Activated T-cell treated with anti-CD3 and anti-CD28 coated beads, Interleukin-2, amount 50 U/mL, for 72 hours (primary cell): ENCODE measurements at regions not wholly inside any gene's neighbourhood (a gene's known extent, or its start where the extent isn't known, plus 50 kb on each side); places are given as distances from the start of the nearest gene placed in this dataset.
"Not testable (repeated sequence)": the region's sequence is repeated elsewhere in the genome, so short reads cannot be mapped to it uniquely, and the experiment has no call there.

Source experiments
- ATAC-seq, 2 donors: fragments of 150-1000 bp; cut with Tn5 transposase; replicated peaks in 1 of 2; 2 replicates each; pipeline ENCODE4 v1.10.0; 2021; ENCODE audit warnings: moderate library complexity in 2 of 2, mild to moderate bottlenecking in 1 of 2
- DNase-seq, 2 donors: peaks; one replicate each; pipeline ENCODE4 v3.0.0; 2021 to 2022; ENCODE audit warnings: mixed read lengths in 1 of 2
- H3K27ac Mint-ChIP-seq: one replicate; pipeline ENCODE4 v1.8.0; 2022; ENCODE audit warnings: mild to moderate bottlenecking, moderate library complexity, mixed read lengths
- H3K27me3 Mint-ChIP-seq: one replicate; pipeline ENCODE4 v1.8.0; 2022; ENCODE audit warnings: low read depth, mixed read lengths
- H3K36me3 Mint-ChIP-seq, 2 donors: one replicate each; pipeline ENCODE4 v1.8.0; 2022; ENCODE audit warnings: mixed read lengths in 2 of 2, mild to moderate bottlenecking in 1 of 2; ENCODE audit not compliant: insufficient read depth in 2 of 2
- H3K4me1 Mint-ChIP-seq: one replicate; pipeline ENCODE4 v1.8.0; 2022; ENCODE audit warnings: low read depth, mixed read lengths
- H3K4me3 Mint-ChIP-seq, 2 donors: one replicate each; pipeline ENCODE4 v1.8.0; 2022; ENCODE audit warnings: mild to moderate bottlenecking in 2 of 2, mixed read lengths in 2 of 2, moderate library complexity in 2 of 2
- H3K9me3 Mint-ChIP-seq, 2 donors: one replicate each; pipeline ENCODE4 v1.8.0; 2022; ENCODE audit warnings: mixed read lengths in 2 of 2

GRCh38 chr5:159804121-159804520 is 112.2 kb upstream of the ADRA1B start:
- peaks cover 0 to 8% of the 10 kb centered on the region in 2 donors for H3K36me3 Mint-ChIP-seq
- H3K4me1 Mint-ChIP-seq = no peaks in the 10 kb centered on the region
- peaks cover 51% of the 10 kb centered on the region for H3K27me3 Mint-ChIP-seq
- H3K4me3 Mint-ChIP-seq = no peak overlapping the region
- DNase-seq (no peak), ATAC-seq (no peak)
- H3K27ac Mint-ChIP-seq = no peak overlapping the region
- H3K9me3 Mint-ChIP-seq = peaks cover 6 to 8% of the 10 kb centered on the region in 2 donors

- Mint-ChIP-seq H3K4me1 (no peaks in the 10 kb centered on the region), H3K9me3 (peaks cover 6 to 8% of the 10 kb centered on the region in 2 donors), H3K4me3 (no peak overlapping the region), H3K27ac (no peak overlapping the region), H3K27me3 (peaks cover 48% of the 10 kb centered on the region), H3K36me3 (peaks cover 0 to 8% of the 10 kb centered on the region in 2 donors)
- DNase-seq = no peak
- ATAC-seq = no peak
Measured at GRCh38 chr5:159805021-159805420, 111.3 kb upstream of the ADRA1B start.

- H3K4me1 Mint-ChIP-seq, H3K9me3 Mint-ChIP-seq, DNase-seq, H3K27ac Mint-ChIP-seq, H3K4me3 Mint-ChIP-seq, H3K36me3 Mint-ChIP-seq, ATAC-seq: not testable (repeated sequence)
- peaks cover 43% of the 10 kb centered on the region for H3K27me3 Mint-ChIP-seq
Measured at GRCh38 chr5:159807135-159807534, 109.1 kb upstream of the ADRA1B start.

GRCh38 chr5:159807586-159807985 is 108.7 kb upstream of the ADRA1B start:
- Mint-ChIP-seq H3K36me3 (peaks cover 2 to 8% of the 10 kb centered on the region in 2 donors), H3K9me3 (peaks cover 9 to 11% of the 10 kb centered on the region in 2 donors), H3K27ac (no peak overlapping the region), H3K4me1 (no peaks in the 10 kb centered on the region), H3K27me3 (peaks cover 39% of the 10 kb centered on the region), H3K4me3 (no peak overlapping the region)
- DNase-seq (no peak), ATAC-seq (no peak)

- H3K27me3 Mint-ChIP-seq = peaks cover 6% of the 10 kb centered on the region
- no peak for ATAC-seq
- H3K4me1 Mint-ChIP-seq = no peaks in the 10 kb centered on the region
- peaks cover 2 to 4% of the 10 kb centered on the region in 2 donors for H3K36me3 Mint-ChIP-seq
- H3K4me3 Mint-ChIP-seq = no peak overlapping the region
- H3K9me3 Mint-ChIP-seq = peaks cover 5% of the 10 kb centered on the region in 2 donors
- no peak for DNase-seq
- no peak overlapping the region for H3K27ac Mint-ChIP-seq
Measured at GRCh38 chr5:159811712-159812111, 104.6 kb upstream of the ADRA1B start.

GRCh38 chr5:159812759-159813158 is 103.5 kb upstream of the ADRA1B start:
- not testable (repeated sequence) for H3K4me3 Mint-ChIP-seq, H3K36me3 Mint-ChIP-seq, H3K27ac Mint-ChIP-seq, H3K4me1 Mint-ChIP-seq, H3K27me3 Mint-ChIP-seq, DNase-seq, H3K9me3 Mint-ChIP-seq, ATAC-seq

GRCh38 chr5:159814222-159814621 is 102.1 kb upstream of the ADRA1B start:
- peaks cover 2 to 3% of the 10 kb centered on the region in 2 donors for H3K9me3 Mint-ChIP-seq
- peak in 1 of 2 donors; percentile 51 for ATAC-seq
- H3K27ac Mint-ChIP-seq = peak overlapping the region; percentile 56
- no peaks in the 10 kb centered on the region for H3K4me1 Mint-ChIP-seq
- H3K36me3 Mint-ChIP-seq = peaks cover 0 to 2% of the 10 kb centered on the region in 2 donors
- DNase-seq = no peak
- no peaks in the 10 kb centered on the region for H3K27me3 Mint-ChIP-seq
- H3K4me3 Mint-ChIP-seq = peak overlapping the region in 1 of 2 donors; percentile 4

- no peak overlapping the region for H3K27ac Mint-ChIP-seq
Measured at GRCh38 chr5:159814805-159815585, 101.3 kb upstream of the ADRA1B start.

GRCh38 chr5:159817262-159818029 is 98.8 kb upstream of the ADRA1B start:
- ATAC-seq (no peak), DNase-seq (no peak)
- Mint-ChIP-seq H3K36me3 (no peaks in the 10 kb centered on the region), H3K27me3 (no peaks in the 10 kb centered on the region), H3K4me3 (no peak overlapping the region), H3K4me1 (no peaks in the 10 kb centered on the region), H3K9me3 (no peaks in the 10 kb centered on the region), H3K27ac (no peak overlapping the region)

More at GRCh38 chr5:159814805-159815585, 101.3 kb upstream of the ADRA1B start:
- H3K36me3 Mint-ChIP-seq = peaks cover 0 to 2% of the 10 kb centered on the region in 2 donors
- no peaks in the 10 kb centered on the region for H3K27me3 Mint-ChIP-seq
- H3K9me3 Mint-ChIP-seq = peaks cover 2 to 3% of the 10 kb centered on the region in 2 donors
- no peak overlapping the region for H3K4me3 Mint-ChIP-seq
- ATAC-seq (no peak), DNase-seq (no peak)
- H3K4me1 Mint-ChIP-seq = no peaks in the 10 kb centered on the region

- Mint-ChIP-seq H3K36me3 (no peaks in the 10 kb centered on the region), H3K27ac (no peak overlapping the region)
- ATAC-seq = no peak
Measured at GRCh38 chr5:159819591-159820411, 96.5 kb upstream of the ADRA1B start.

GRCh38 chr5:159820692-159821091 is 95.6 kb upstream of the ADRA1B start:
- Mint-ChIP-seq H3K9me3 (no peaks in the 10 kb centered on the region), H3K4me3 (no peak overlapping the region), H3K27me3 (peaks cover 6% of the 10 kb centered on the region), H3K4me1 (no peaks in the 10 kb centered on the region), H3K36me3 (no peaks in the 10 kb centered on the region), H3K27ac (no peak overlapping the region)
- DNase-seq = no peak
- ATAC-seq = no peak

More at GRCh38 chr5:159819591-159820411, 96.5 kb upstream of the ADRA1B start:
- Mint-ChIP-seq H3K4me1 (no peaks in the 10 kb centered on the region), H3K4me3 (no peak overlapping the region), H3K27me3 (peaks cover 6% of the 10 kb centered on the region), H3K9me3 (no peaks in the 10 kb centered on the region)
- DNase-seq = no peak

GRCh38 chr5:159821461-159821940 is 94.8 kb upstream of the ADRA1B start:
- H3K27ac Mint-ChIP-seq = no peak overlapping the region
- peaks cover 6% of the 10 kb centered on the region for H3K27me3 Mint-ChIP-seq
- ATAC-seq (no peak), DNase-seq (no peak)
- no peak overlapping the region for H3K4me3 Mint-ChIP-seq
- H3K36me3 Mint-ChIP-seq = no peaks in the 10 kb centered on the region
- H3K9me3 Mint-ChIP-seq = no peaks in the 10 kb centered on the region
- H3K4me1 Mint-ChIP-seq = no peaks in the 10 kb centered on the region
